ENCODE measurements at regions not wholly inside any gene's neighbourhood (a gene's known extent, or its start where the extent isn't known, plus 50 kb on each side); places are given as distances from the start of the nearest gene placed in this dataset.
"Not testable (repeated sequence)": the region's sequence is repeated elsewhere in the genome, so short reads cannot be mapped to it uniquely, and the experiment has no call there.

DNA sequence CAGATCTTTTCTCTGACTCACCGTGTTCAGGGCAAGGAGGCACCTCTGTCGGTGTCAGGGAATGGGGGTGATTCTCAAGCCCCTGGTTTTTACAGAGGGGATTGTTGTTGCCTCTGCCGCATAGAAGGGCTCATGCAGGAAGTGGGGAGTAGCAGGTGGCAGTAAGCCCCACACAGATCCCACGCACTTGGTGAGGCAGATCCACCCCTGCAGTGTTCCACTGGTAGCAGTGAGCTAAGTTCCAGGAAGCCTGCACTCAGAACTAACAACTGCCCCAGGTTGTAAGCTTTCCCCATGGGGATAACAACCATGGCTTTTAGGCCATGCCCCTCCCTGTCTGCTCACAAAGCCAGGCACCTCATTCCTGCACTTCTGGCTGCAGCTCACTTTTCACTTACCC, 149.1 kb downstream of the SPIN4 start:
- TF ChIP-seq, protein P1, sequence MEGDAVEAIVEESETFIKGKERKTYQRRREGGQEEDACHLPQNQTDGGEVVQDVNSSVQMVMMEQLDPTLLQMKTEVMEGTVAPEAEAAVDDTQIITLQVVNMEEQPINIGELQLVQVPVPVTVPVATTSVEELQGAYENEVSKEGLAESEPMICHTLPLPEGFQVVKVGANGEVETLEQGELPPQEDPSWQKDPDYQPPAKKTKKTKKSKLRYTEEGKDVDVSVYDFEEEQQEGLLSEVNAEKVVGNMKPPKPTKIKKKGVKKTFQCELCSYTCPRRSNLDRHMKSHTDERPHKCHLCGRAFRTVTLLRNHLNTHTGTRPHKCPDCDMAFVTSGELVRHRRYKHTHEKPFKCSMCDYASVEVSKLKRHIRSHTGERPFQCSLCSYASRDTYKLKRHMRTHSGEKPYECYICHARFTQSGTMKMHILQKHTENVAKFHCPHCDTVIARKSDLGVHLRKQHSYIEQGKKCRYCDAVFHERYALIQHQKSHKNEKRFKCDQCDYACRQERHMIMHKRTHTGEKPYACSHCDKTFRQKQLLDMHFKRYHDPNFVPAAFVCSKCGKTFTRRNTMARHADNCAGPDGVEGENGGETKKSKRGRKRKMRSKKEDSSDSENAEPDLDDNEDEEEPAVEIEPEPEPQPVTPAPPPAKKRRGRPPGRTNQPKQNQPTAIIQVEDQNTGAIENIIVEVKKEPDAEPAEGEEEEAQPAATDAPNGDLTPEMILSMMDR (IDR thresholded peaks at IDR 0.05; ENCODE audit: low read depth, low read length): not testable (repeated sequence)
- TF ChIP-seq EZH2phosphoT487 (IDR thresholded peaks at IDR 0.05; ENCODE audit: low read depth): not testable (repeated sequence)
